GM18505 (cell line): ENCODE measurements at regions not wholly inside any gene's neighbourhood (a gene's known extent, or its start where the extent isn't known, plus 50 kb on each side); places are given as distances from the start of the nearest gene placed in this dataset.

Source experiments
- ATAC-seq: cut with Tn5 transposase; IDR thresholded peaks from one replicate; pipeline ENCODE4 v1.9.1; 2021; ENCODE audit not compliant: unreplicated experiment
- POLR2A ChIP-seq: IDR thresholded peaks from 4 replicates; pipeline ENCODE4 v1.6.1; 2011; ENCODE audit warnings: borderline replicate concordance; ENCODE audit not compliant: insufficient read depth, insufficient read length; ENCODE audit errors: extremely low read depth

GRCh38 chr9:29285818-29286217, 1712.5 kb upstream of the C9orf72 start:
- ATAC-seq: no peak
- TF ChIP-seq POLR2A: no peak

- TF ChIP-seq POLR2A: no peak
- no peak for ATAC-seq
Observed at GRCh38 chr9:29289365-29289764, 1716.1 kb upstream of the C9orf72 start.

GRCh38 chr9:29290516-29290915, 1717.2 kb upstream of the C9orf72 start:
- no peak for ATAC-seq
- TF ChIP-seq POLR2A: no peak

- no peak for ATAC-seq
- TF ChIP-seq POLR2A: no peak
Observed at GRCh38 chr9:29297592-29297991, 1724.3 kb upstream of the C9orf72 start.

- no peak for ATAC-seq
- no peak for TF ChIP-seq POLR2A
Observed at GRCh38 chr9:29311221-29311620, 1737.9 kb upstream of the C9orf72 start.

- TF ChIP-seq POLR2A: no peak
- no peak for ATAC-seq
Observed at GRCh38 chr9:29312327-29312726, 1739.0 kb upstream of the C9orf72 start.

- no peak for TF ChIP-seq POLR2A
Observed at GRCh38 chr9:29319736-29320513, 1746.6 kb upstream of the C9orf72 start.

GRCh38 chr9:29322240-29322639, 1749.0 kb upstream of the C9orf72 start:
- no peak for TF ChIP-seq POLR2A
- ATAC-seq: peak; percentile 79

More at GRCh38 chr9:29319736-29320513, 1746.6 kb upstream of the C9orf72 start:
- no peak for ATAC-seq

- no peak for ATAC-seq
- no peak for TF ChIP-seq POLR2A
Observed at GRCh38 chr9:29325894-29326293, 1752.6 kb upstream of the C9orf72 start.

- ATAC-seq: no peak
- no peak for TF ChIP-seq POLR2A
Observed at GRCh38 chr9:29332789-29333188, 1759.5 kb upstream of the C9orf72 start.

- no peak for TF ChIP-seq POLR2A
- no peak for ATAC-seq
Observed at GRCh38 chr9:29336281-29336680, 1763.0 kb upstream of the C9orf72 start.

GRCh38 chr9:29339387-29339786, 1766.1 kb upstream of the C9orf72 start:
- no peak for TF ChIP-seq POLR2A
- ATAC-seq: no peak

GRCh38 chr9:29348999-29349398, 1775.7 kb upstream of the C9orf72 start:
- TF ChIP-seq POLR2A: no peak
- ATAC-seq: no peak

- no peak for ATAC-seq
- TF ChIP-seq POLR2A: no peak
Observed at GRCh38 chr9:29389421-29389820, 1816.1 kb upstream of the C9orf72 start.
